C4-2B (cell line): ENCODE measurements at regions not wholly inside any gene's neighbourhood (a gene's known extent, or its start where the extent isn't known, plus 50 kb on each side); places are given as distances from the start of the nearest gene placed in this dataset.

ENCODE experiments used
- H3K27ac ChIP-seq: fragments of 450-650 bp; 2 replicates; pipeline ENCODE4 v1.5.1; 2017
- ZFX ChIP-seq: fragments of 450-650 bp; IDR thresholded peaks from 2 replicates; pipeline ENCODE4 v1.6.1; 2017
- TF ChIP-seq, protein P1 (sequence below): fragments of 450-650 bp; conservative IDR thresholded peaks from 2 replicates; pipeline ENCODE4 v1.5.1; 2017; ENCODE audit warnings: mild to moderate bottlenecking

- H3K27ac ChIP-seq = no peak overlapping the region
- no peak for TF ChIP-seq ZFX
- TF ChIP-seq, protein P1, sequence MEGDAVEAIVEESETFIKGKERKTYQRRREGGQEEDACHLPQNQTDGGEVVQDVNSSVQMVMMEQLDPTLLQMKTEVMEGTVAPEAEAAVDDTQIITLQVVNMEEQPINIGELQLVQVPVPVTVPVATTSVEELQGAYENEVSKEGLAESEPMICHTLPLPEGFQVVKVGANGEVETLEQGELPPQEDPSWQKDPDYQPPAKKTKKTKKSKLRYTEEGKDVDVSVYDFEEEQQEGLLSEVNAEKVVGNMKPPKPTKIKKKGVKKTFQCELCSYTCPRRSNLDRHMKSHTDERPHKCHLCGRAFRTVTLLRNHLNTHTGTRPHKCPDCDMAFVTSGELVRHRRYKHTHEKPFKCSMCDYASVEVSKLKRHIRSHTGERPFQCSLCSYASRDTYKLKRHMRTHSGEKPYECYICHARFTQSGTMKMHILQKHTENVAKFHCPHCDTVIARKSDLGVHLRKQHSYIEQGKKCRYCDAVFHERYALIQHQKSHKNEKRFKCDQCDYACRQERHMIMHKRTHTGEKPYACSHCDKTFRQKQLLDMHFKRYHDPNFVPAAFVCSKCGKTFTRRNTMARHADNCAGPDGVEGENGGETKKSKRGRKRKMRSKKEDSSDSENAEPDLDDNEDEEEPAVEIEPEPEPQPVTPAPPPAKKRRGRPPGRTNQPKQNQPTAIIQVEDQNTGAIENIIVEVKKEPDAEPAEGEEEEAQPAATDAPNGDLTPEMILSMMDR = no peak
Measured at GRCh38 chr15:77853008-77853328, 220.3 kb upstream of the LINGO1 start.

DNA sequence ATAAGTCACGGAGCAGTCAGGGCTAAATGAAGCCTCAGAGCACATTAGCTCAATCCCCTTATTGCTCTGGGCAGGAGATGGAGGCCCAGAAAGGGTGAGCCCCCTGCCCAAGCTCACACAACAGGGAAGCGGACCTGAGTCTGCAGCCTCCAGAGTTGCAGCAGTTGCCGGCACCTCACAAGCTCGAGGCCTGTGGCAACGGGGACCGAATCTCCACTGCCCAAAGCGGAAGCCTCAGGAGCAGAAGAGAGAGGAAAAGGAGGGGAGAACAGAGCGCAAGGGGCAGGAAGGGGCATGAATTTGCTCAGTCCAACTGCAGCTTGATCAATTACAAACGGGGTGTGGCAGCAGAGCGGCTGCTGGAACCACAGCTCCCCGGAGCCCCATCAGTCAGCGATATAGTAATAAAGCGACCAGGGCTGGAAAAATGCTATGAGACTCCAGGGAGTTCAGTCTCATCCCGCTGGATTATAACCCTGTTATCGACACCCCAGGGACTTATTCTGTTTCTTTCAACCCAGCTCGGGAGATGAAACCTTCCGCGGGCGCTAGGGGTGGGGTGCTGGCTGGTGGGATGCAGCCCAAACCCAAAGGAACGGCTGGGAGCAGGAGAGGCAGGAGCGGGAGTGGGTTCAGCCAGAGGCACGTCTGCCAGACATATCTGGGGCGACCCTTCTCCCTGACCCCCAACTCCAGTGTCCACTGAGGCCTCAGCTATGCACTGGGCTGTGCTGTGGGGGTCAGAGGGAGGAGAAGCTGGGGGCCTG lies 219.7 kb upstream of the LINGO1 start:
- no peak overlapping the region for H3K27ac ChIP-seq
- TF ChIP-seq, protein P1 = no peak
- no peak for TF ChIP-seq ZFX

GRCh38 chr15:77851691-77852090 lies 219.0 kb upstream of the LINGO1 start:
- no peak for TF ChIP-seq ZFX
- TF ChIP-seq, protein P1 = no peak
- no peak overlapping the region for H3K27ac ChIP-seq

DNA sequence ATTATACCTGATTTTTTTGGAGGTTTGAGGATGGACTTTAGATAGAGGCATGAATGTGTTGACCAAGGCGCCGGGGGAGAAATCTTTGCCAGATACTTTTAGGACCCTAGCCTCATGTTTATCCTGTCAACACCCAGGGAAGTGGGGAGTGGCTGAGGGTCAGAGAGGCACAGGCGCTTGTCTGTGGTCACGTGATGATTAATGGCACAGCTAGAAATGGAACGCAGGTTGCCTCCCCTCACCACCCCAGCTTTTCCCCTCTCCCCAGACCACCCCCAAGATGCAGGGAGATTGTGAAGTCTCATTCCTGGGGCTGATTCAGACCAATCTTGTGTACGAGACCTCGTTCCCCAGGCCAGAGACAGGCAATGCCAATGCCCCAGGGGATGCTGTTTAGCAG lies 218.4 kb upstream of the LINGO1 start:
- H3K27ac ChIP-seq = no peak overlapping the region
- TF ChIP-seq, protein P1 = no peak
- no peak for TF ChIP-seq ZFX

DNA sequence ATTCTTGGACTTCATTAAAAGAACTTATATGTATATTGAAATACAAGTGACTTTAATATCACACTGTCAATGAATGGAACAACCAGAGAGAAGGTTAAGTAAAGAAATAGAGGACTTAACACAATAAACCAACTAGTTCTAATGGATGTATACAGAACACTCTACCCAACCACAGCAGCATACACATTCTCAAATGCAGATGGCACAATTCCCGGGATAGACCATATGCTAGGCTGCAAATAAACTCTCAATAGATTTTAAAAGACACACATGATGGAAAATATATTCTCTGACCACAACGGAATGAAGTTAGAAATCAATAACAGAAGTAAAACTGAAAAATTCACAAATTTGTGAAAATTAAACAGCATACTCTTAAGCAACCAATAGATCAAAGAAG lies 214.3 kb upstream of the LINGO1 start:
- TF ChIP-seq, protein P1 = no peak
- TF ChIP-seq ZFX = no peak
- H3K27ac ChIP-seq = no peak overlapping the region

GRCh38 chr15:77846360-77846759 lies 213.6 kb upstream of the LINGO1 start:
- H3K27ac ChIP-seq = no peak overlapping the region
- no peak for TF ChIP-seq ZFX
- TF ChIP-seq, protein P1 = no peak

GRCh38 chr15:77844798-77845446 lies 212.2 kb upstream of the LINGO1 start:
- TF ChIP-seq ZFX = no peak
- TF ChIP-seq, protein P1 = no peak
- no peak overlapping the region for H3K27ac ChIP-seq
